HCT116 (cell line): ENCODE measurements at regions not wholly inside any gene's neighbourhood (a gene's known extent, or its start where the extent isn't known, plus 50 kb on each side); places are given as distances from the start of the nearest gene placed in this dataset.

Source experiments
- CBX3 ChIP-seq: IDR thresholded peaks from 2 replicates; pipeline ENCODE4 v1.6.1; 2012; ENCODE audit warnings: low read depth
- CEBPB ChIP-seq: IDR thresholded peaks from 2 replicates; pipeline ENCODE4 v1.6.1; 2012; ENCODE audit warnings: low read depth
- CTCF ChIP-seq, 3 experiments: fragments of 200-600 bp in 1 of 3; sonication (generic) in 1 of 3; IDR thresholded peaks in 2 of 3; conservative IDR thresholded peaks in 1 of 3; 2 replicates each; pipeline ENCODE4 v1.5.1; 2012 to 2017; ENCODE audit warnings: low read depth in 2 of 3, low read length in 2 of 3, antibody characterized with exemption in 1 of 3, borderline replicate concordance in 1 of 3, control low read depth in 1 of 3, mild to moderate bottlenecking in 1 of 3, mixed read lengths in 1 of 3, mixed run types in 1 of 3, moderate library complexity in 1 of 3; ENCODE audit not compliant: insufficient read depth in 1 of 3
- EGR1 ChIP-seq: IDR thresholded peaks from 2 replicates; pipeline ENCODE4 v1.6.1; 2012; ENCODE audit warnings: low read depth
- JUND ChIP-seq: IDR thresholded peaks from 2 replicates; pipeline ENCODE4 v1.6.1; 2012
- SIN3A ChIP-seq: IDR thresholded peaks from 2 replicates; pipeline ENCODE4 v1.6.1; 2012; ENCODE audit warnings: low read depth
- YY1 ChIP-seq: IDR thresholded peaks from 2 replicates; pipeline ENCODE4 v1.6.1; 2011; ENCODE audit warnings: low read length, low read depth, moderate library complexity, mild to moderate bottlenecking; ENCODE audit not compliant: insufficient replicate concordance; ENCODE audit errors: extremely low read depth
- ZBTB33 ChIP-seq: IDR thresholded peaks from 2 replicates; pipeline ENCODE4 v1.6.1; 2011; ENCODE audit warnings: mild to moderate bottlenecking, low read length, moderate library complexity; ENCODE audit not compliant: insufficient replicate concordance; ENCODE audit errors: extremely low read depth

- no peak for TF ChIP-seq CTCF (IDR thresholded peaks at IDR 0.05 in 2 of 3, conservative IDR thresholded peaks at IDR 0.05 in 1 of 3; ENCODE audit: borderline replicate concordance in 1 of 3, insufficient read depth in 1 of 3, low read depth in 2 of 3, low read length in 2 of 3)
- TF ChIP-seq SIN3A: no peak
- TF ChIP-seq ZBTB33: no peak
- TF ChIP-seq EGR1: no peak
- TF ChIP-seq YY1: no peak
- TF ChIP-seq CBX3: no peak
- no peak for TF ChIP-seq CEBPB
- no peak for TF ChIP-seq JUND
These were observed 175.8 kb upstream of the ANK3 start for GRCh38 chr10:60565492-60565891.
